PC-3 (cell line): ENCODE measurements at regions not wholly inside any gene's neighbourhood (a gene's known extent, or its start where the extent isn't known, plus 50 kb on each side); places are given as distances from the start of the nearest gene placed in this dataset.

Experiments used
- ATAC-seq: fragments of 200-7000 bp; cut with Tn5 transposase; 2 replicates; pipeline ENCODE4 v1.9.1; 2020; ENCODE audit warnings: mild to moderate bottlenecking, moderate library complexity
- BruUV-seq: library from RNA; stranded (reverse); fragments of 400-500 nt; replicated peaks from 2 replicates; lab custom pipeline; 2021; lab: Mats Ljungman, UMichigan
- CTCF ChIA-PET: fragments of 300-600 bp; sonication (Branson Sonifier 250); formaldehyde crosslinking; loops from one replicate; lab custom pipeline; 2022; ENCODE audit warnings: antibody characterized with exemption; lab: Charles Lee
- POLR2A ChIA-PET: fragments of 300-600 bp; sonication (Branson Sonifier 250); formaldehyde crosslinking; loops from one replicate; lab custom pipeline; 2022; ENCODE audit warnings: antibody characterized with exemption; ENCODE audit not compliant: unreplicated experiment; lab: Charles Lee
- DNase-seq: peaks from one replicate; pipeline ENCODE4 v3.0.0-alpha.2; 2015
- H2AFZ ChIP-seq: fragments of 300-600 bp; sonication (generic); 2 replicates; pipeline ENCODE4 v1.6.0; 2016; ENCODE audit warnings: antibody characterized with exemption, low read length
- H3F3A ChIP-seq: fragments of 300-600 bp; sonication (generic); one replicate; pipeline ENCODE4 v1.6.0; 2017; ENCODE audit warnings: antibody characterized with exemption, low read length, control low read depth, mild to moderate bottlenecking; ENCODE audit not compliant: unreplicated experiment
- H3K27ac ChIP-seq: fragments of 300-600 bp; sonication (generic); 2 replicates; pipeline ENCODE4 v1.5.1; 2016; ENCODE audit warnings: mild to moderate bottlenecking, low read length
- H3K27me3 ChIP-seq: fragments of 300-600 bp; sonication (generic); 2 replicates; pipeline ENCODE4 v1.6.1; 2016; ENCODE audit warnings: low read length, mixed read lengths
- H3K36me3 ChIP-seq: fragments of 300-600 bp; sonication (generic); 2 replicates; pipeline ENCODE4 v1.6.1; 2016; ENCODE audit warnings: low read depth, mixed run types, low read length, mixed read lengths
- H3K4me1 ChIP-seq: fragments of 300-600 bp; sonication (generic); 2 replicates; pipeline ENCODE4 v1.5.1; 2016; ENCODE audit warnings: low read length; ENCODE audit not compliant: insufficient read depth
- H3K4me2 ChIP-seq: fragments of 300-600 bp; sonication (generic); 2 replicates; pipeline ENCODE4 v1.6.0; 2016; ENCODE audit warnings: low read length
- H3K4me3 ChIP-seq: fragments of 300-600 bp; sonication (generic); 2 replicates; pipeline ENCODE4 v1.5.1; 2016; ENCODE audit warnings: mild to moderate bottlenecking, low read length, mixed read lengths
- H3K79me2 ChIP-seq: fragments of 300-600 bp; sonication (generic); 2 replicates; pipeline ENCODE4 v1.6.1; 2017; ENCODE audit warnings: low read length, mixed read lengths
- H3K9ac ChIP-seq: fragments of 300-600 bp; sonication (generic); 2 replicates; pipeline ENCODE4 v1.6.0; 2016; ENCODE audit warnings: mild to moderate bottlenecking, low read length
- H3K9me2 ChIP-seq: fragments of 300-600 bp; sonication (generic); replicated peaks from 2 replicates; pipeline ENCODE4 v1.6.1; 2016; ENCODE audit warnings: mixed run types, low read length, mixed read lengths
- H3K9me3 ChIP-seq: fragments of 300-600 bp; sonication (generic); 2 replicates; pipeline ENCODE4 v1.6.1; 2016; ENCODE audit warnings: low read length, mixed read lengths
- H4K20me1 ChIP-seq: fragments of 300-600 bp; sonication (generic); 2 replicates; pipeline ENCODE4 v1.6.1; 2016; ENCODE audit warnings: low read length, mixed read lengths
- CTCF ChIP-seq: fragments of 300-600 bp; sonication (generic); conservative IDR thresholded peaks from 2 replicates; pipeline ENCODE4 v1.5.1; 2017; ENCODE audit warnings: antibody characterized with exemption, low read depth, mild to moderate bottlenecking, low read length
- EZH2 ChIP-seq: fragments of 300-600 bp; sonication (generic); IDR thresholded peaks from one replicate; pipeline ENCODE4 v1.6.1; 2017; ENCODE audit warnings: antibody characterized with exemption, mild to moderate bottlenecking, low read length; ENCODE audit not compliant: unreplicated experiment
- EZH2phosphoT487 ChIP-seq: fragments of 300-600 bp; sonication (generic); IDR thresholded peaks from 2 replicates; pipeline ENCODE4 v1.6.1; 2018; ENCODE audit warnings: mild to moderate bottlenecking, antibody characterized with exemption, low read length, borderline replicate concordance
- intact Hi-C: fragments of 100-400 bp; cut with micrococcal nuclease; formaldehyde crosslinking; loops from 2 replicates; pipeline ENCODE4 v1.9.0; 2023

GRCh38 chr11:31943056-31943780, 132.1 kb upstream of the PAX6 start:
- intact Hi-C loops = no loop called here
- Histone ChIP-seq H3K4me1 (peaks cover 6% of the 10 kb centered on the region; the same call in 1 of the 2 replicates), H3F3A (no peaks in the 10 kb centered on the region), H3K36me3 (no peaks in the 10 kb centered on the region), H4K20me1 (no peaks in the 10 kb centered on the region), H3K27ac (no peak overlapping the region), H3K4me2 (no peak overlapping the region), H3K4me3 (no peak overlapping the region), H3K9ac (no peak overlapping the region), H3K27me3 (no peaks in the 10 kb centered on the region), H2AFZ (no peak overlapping the region), H3K9me2 (no peaks in the 10 kb centered on the region), H3K79me2 (no peaks in the 10 kb centered on the region), H3K9me3 (no peaks in the 10 kb centered on the region)
- TF ChIP-seq EZH2phosphoT487 (no peak), EZH2 (no peak), CTCF (no peak)
- ChIA-PET POLR2A (no interaction called here), CTCF (no interaction called here)
- no peak for ATAC-seq
- DNase-seq = no peak
- no TSS peak for BruUV-seq

GRCh38 chr11:31940371-31941037, 129.4 kb upstream of the PAX6 start:
- Histone ChIP-seq H3K9me3 (no peaks in the 10 kb centered on the region), H3K27me3 (peaks cover 9% of the 10 kb centered on the region), H3K4me1 (no peaks in the 10 kb centered on the region), H3K4me3 (no peak overlapping the region), H3K9me2 (no peaks in the 10 kb centered on the region), H4K20me1 (no peaks in the 10 kb centered on the region), H2AFZ (no peak overlapping the region), H3F3A (no peaks in the 10 kb centered on the region), H3K27ac (no peak overlapping the region), H3K4me2 (no peak overlapping the region), H3K79me2 (no peaks in the 10 kb centered on the region), H3K36me3 (no peaks in the 10 kb centered on the region), H3K9ac (no peak overlapping the region)
- DNase-seq = no peak
- intact Hi-C loops = no loop called here
- ChIA-PET POLR2A (no interaction called here), CTCF (no interaction called here)
- ATAC-seq = no peak
- no TSS peak for BruUV-seq
- TF ChIP-seq CTCF = no peak

- no peak overlapping the region for H3K4me3 ChIP-seq
- CTCF ChIA-PET = no interaction called here
- H3K4me1 ChIP-seq = no peaks in the 10 kb centered on the region
- no peak overlapping the region for H2AFZ ChIP-seq
- no TSS peak for BruUV-seq
- H3K9ac ChIP-seq = no peak overlapping the region
- no peak for ATAC-seq
- H3K4me2 ChIP-seq = no peak overlapping the region
- H3K9me3 ChIP-seq = no peaks in the 10 kb centered on the region
- H3K9me2 ChIP-seq = no peaks in the 10 kb centered on the region
- TF ChIP-seq EZH2phosphoT487 (no peak), EZH2 (no peak), CTCF (no peak)
- no peaks in the 10 kb centered on the region for H3K36me3 ChIP-seq
- no peaks in the 10 kb centered on the region for H3F3A ChIP-seq
- no peak for DNase-seq
- no peaks in the 10 kb centered on the region for H3K79me2 ChIP-seq
- POLR2A ChIA-PET = no interaction called here
- no peak overlapping the region for H3K27ac ChIP-seq
- intact Hi-C loops = no loop called here
- no peaks in the 10 kb centered on the region for H4K20me1 ChIP-seq
- H3K27me3 ChIP-seq = peaks cover 9% of the 10 kb centered on the region
These were observed 127.9 kb upstream of the PAX6 start for GRCh38 chr11:31939004-31939403.
